ENCODE measurements at regions not wholly inside any gene's neighbourhood (a gene's known extent, or its start where the extent isn't known, plus 50 kb on each side); places are given as distances from the start of the nearest gene placed in this dataset.
"Not testable (repeated sequence)": the region's sequence is repeated elsewhere in the genome, so short reads cannot be mapped to it uniquely, and the experiment has no call there.

- DNase-seq (ENCODE audit: low read depth, low spot score), result no peak
Observed at GRCh38 chr10:9097991-9098306, 1043.5 kb downstream of the GATA3 start.

- no peak for DNase-seq (ENCODE audit: low read depth, low spot score)
Observed at GRCh38 chr10:9102026-9102425, 1047.5 kb downstream of the GATA3 start.

GRCh38 chr10:9103301-9103700 lies 1048.8 kb downstream of the GATA3 start:
- DNase-seq (ENCODE audit: low read depth, low spot score), result no peak

GRCh38 chr10:9111976-9112375 lies 1057.5 kb downstream of the GATA3 start:
- DNase-seq (ENCODE audit: low read depth, low spot score), result no peak

- no peak for DNase-seq (ENCODE audit: low read depth, low spot score)
Observed at GRCh38 chr10:9126728-9127127, 1072.2 kb downstream of the GATA3 start.

GRCh38 chr10:9137368-9137767 lies 1082.9 kb downstream of the GATA3 start:
- DNase-seq (ENCODE audit: low read depth, low spot score), result no peak

- not testable (repeated sequence) for DNase-seq (ENCODE audit: low read depth, low spot score)
Observed at GRCh38 chr10:9138829-9139228, 1084.3 kb downstream of the GATA3 start.

GRCh38 chr10:9140373-9140772 lies 1085.9 kb downstream of the GATA3 start:
- no peak for DNase-seq (ENCODE audit: low read depth, low spot score)

GRCh38 chr10:9147475-9147874 lies 1093.0 kb downstream of the GATA3 start:
- no peak for DNase-seq (ENCODE audit: low read depth, low spot score)

- no peak for DNase-seq (ENCODE audit: low read depth, low spot score)
Observed at GRCh38 chr10:9149134-9149533, 1094.6 kb downstream of the GATA3 start.

- DNase-seq (ENCODE audit: low read depth, low spot score), result not testable (repeated sequence)
Observed at GRCh38 chr10:9153057-9153456, 1098.6 kb downstream of the GATA3 start.

GRCh38 chr10:9157656-9158055 lies 1103.2 kb downstream of the GATA3 start:
- DNase-seq (ENCODE audit: low read depth, low spot score), result no peak

GRCh38 chr10:9158675-9159074 lies 1104.2 kb downstream of the GATA3 start:
- no peak for DNase-seq (ENCODE audit: low read depth, low spot score)

- DNase-seq (ENCODE audit: low read depth, low spot score), result no peak
Observed at GRCh38 chr10:9160275-9160674, 1105.8 kb downstream of the GATA3 start.

GRCh38 chr10:9163699-9164098 lies 1109.2 kb downstream of the GATA3 start:
- no peak for DNase-seq (ENCODE audit: low read depth, low spot score)

GRCh38 chr10:9166770-9167169 lies 1112.3 kb downstream of the GATA3 start:
- DNase-seq (ENCODE audit: low read depth, low spot score), result no peak

- DNase-seq (ENCODE audit: low read depth, low spot score), result no peak
Observed at GRCh38 chr10:9172276-9172675, 1117.8 kb downstream of the GATA3 start.

- no peak for DNase-seq (ENCODE audit: low read depth, low spot score)
Observed at GRCh38 chr10:9175200-9175599, 1120.7 kb downstream of the GATA3 start.

- DNase-seq (ENCODE audit: low read depth, low spot score), result not testable (repeated sequence)
Observed at GRCh38 chr10:9183197-9183880, 1128.9 kb downstream of the GATA3 start.

- no peak for DNase-seq (ENCODE audit: low read depth, low spot score)
Observed at GRCh38 chr10:9188022-9188810, 1133.7 kb downstream of the GATA3 start.

- no peak for DNase-seq (ENCODE audit: low read depth, low spot score)
Observed at GRCh38 chr10:9189448-9189847, 1135.0 kb downstream of the GATA3 start.

- no peak for DNase-seq (ENCODE audit: low read depth, low spot score)
Observed at GRCh38 chr10:9193120-9193519, 1138.6 kb downstream of the GATA3 start.

GRCh38 chr10:9195385-9195784 lies 1140.9 kb downstream of the GATA3 start:
- no peak for DNase-seq (ENCODE audit: low read depth, low spot score)

All from iPS DF 19.7 (cell line).